ENCODE measurements at regions not wholly inside any gene's neighbourhood (a gene's known extent, or its start where the extent isn't known, plus 50 kb on each side); places are given as distances from the start of the nearest gene placed in this dataset.

DNA sequence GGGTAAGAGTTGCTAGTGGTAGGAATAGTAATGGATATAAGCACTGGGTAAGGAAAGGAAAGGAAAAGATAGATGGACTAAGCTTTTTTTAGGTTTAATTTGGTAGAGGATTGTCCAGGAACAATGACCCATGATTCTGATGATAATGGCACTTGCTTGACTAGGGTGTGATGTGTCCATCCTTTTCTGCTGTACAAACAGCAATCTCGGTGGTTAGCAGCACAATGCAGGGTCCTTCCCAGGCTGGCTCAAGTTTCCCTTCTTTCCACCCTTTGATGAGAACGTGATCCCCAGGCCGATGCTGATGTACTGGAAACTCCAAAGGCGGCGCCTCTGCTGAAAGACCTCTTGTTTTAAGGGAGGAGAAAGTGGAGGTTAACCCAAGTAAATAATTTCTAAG, 105.3 kb downstream of the TMEM167A start:
- TF ChIP-seq POLR2A (IDR thresholded peaks at IDR 0.05) (no peak), CTCF (IDR thresholded peaks at IDR 0.05) (no peak)

Data from body of pancreas (tissue), 4 donors.